Liver (tissue), 7 donors: ENCODE measurements at regions not wholly inside any gene's neighbourhood (a gene's known extent, or its start where the extent isn't known, plus 50 kb on each side); places are given as distances from the start of the nearest gene placed in this dataset.

Experiments used
- DNase-seq: peaks from one replicate; pipeline ENCODE4 v3.0.0-alpha.2; 2017; ENCODE audit warnings: low spot score
- H3K27ac ChIP-seq, 2 donors: one replicate each; pipeline ENCODE4 v1.7.0; 2013; ENCODE audit warnings: inconsistent platforms in 2 of 2, low read length in 2 of 2, control low read depth in 1 of 2, low read depth in 1 of 2, mild to moderate bottlenecking in 1 of 2
- H3K27me3 ChIP-seq, 4 donors: one replicate each; pipeline versions ENCODE4 v1.6.1 to v1.7.0; 2013; ENCODE audit warnings: low read length in 3 of 4, inconsistent platforms in 1 of 4, mild to moderate bottlenecking in 1 of 4, moderate library complexity in 1 of 4; ENCODE audit not compliant: control insufficient read depth in 4 of 4, insufficient read depth in 4 of 4
- H3K36me3 ChIP-seq, 4 donors: one replicate each; pipeline versions ENCODE4 v1.6.1 to v1.7.0; 2013; ENCODE audit warnings: low read length in 3 of 4, mild to moderate bottlenecking in 3 of 4, low read depth in 1 of 4, moderate library complexity in 1 of 4; ENCODE audit not compliant: control insufficient read depth in 4 of 4, insufficient read depth in 3 of 4
- H3K4me1 ChIP-seq, 4 donors: one replicate each; pipeline versions ENCODE4 v1.6.1 to v1.7.0; 2013; ENCODE audit warnings: low read length in 3 of 4, mild to moderate bottlenecking in 3 of 4, moderate library complexity in 1 of 4; ENCODE audit not compliant: control insufficient read depth in 4 of 4, insufficient read depth in 4 of 4
- H3K4me3 ChIP-seq, 3 donors: one replicate each; pipeline versions ENCODE4 v1.6.1 to v1.7.0; 2013; ENCODE audit warnings: low read length in 3 of 3, control low read depth in 1 of 3, low read depth in 1 of 3, mild to moderate bottlenecking in 1 of 3
- H3K9ac ChIP-seq, 2 donors: one replicate each; pipeline ENCODE4 v1.7.0; 2013; ENCODE audit warnings: low read length in 2 of 2, mild to moderate bottlenecking in 2 of 2, moderate library complexity in 2 of 2, control low read depth in 1 of 2, low read depth in 1 of 2
- H3K9me3 ChIP-seq, 4 donors: one replicate each; pipeline versions ENCODE4 v1.6.1 to v1.7.0; 2013; ENCODE audit warnings: low read length in 3 of 4; ENCODE audit not compliant: control insufficient read depth in 4 of 4
- EGR1 ChIP-seq, 2 donors: IDR thresholded peaks; 2 replicates each; pipeline ENCODE4 v1.6.1; 2016 to 2018; ENCODE audit warnings: antibody characterized with exemption in 2 of 2, low read depth in 2 of 2
- FOXA1 ChIP-seq: IDR thresholded peaks from 2 replicates; pipeline ENCODE4 v1.6.1; 2016; ENCODE audit warnings: antibody characterized with exemption
- FOXA2 ChIP-seq: IDR thresholded peaks from 2 replicates; pipeline ENCODE4 v1.6.1; 2016; ENCODE audit warnings: antibody characterized with exemption
- GABPA ChIP-seq, 2 donors: IDR thresholded peaks in 1 of 2; conservative IDR thresholded peaks in 1 of 2; 2 replicates each; pipeline ENCODE4 v1.6.1; 2016; ENCODE audit warnings: antibody characterized with exemption in 2 of 2, mild to moderate bottlenecking in 1 of 2, moderate library complexity in 1 of 2
- HNF4A ChIP-seq, 2 donors: conservative IDR thresholded peaks; 2 replicates each; pipeline ENCODE4 v1.6.1; 2016; ENCODE audit warnings: antibody characterized with exemption in 2 of 2, mild to moderate bottlenecking in 2 of 2
- JUND ChIP-seq, 2 donors: IDR thresholded peaks; 2 replicates each; pipeline ENCODE4 v1.6.1; 2016; ENCODE audit warnings: antibody characterized with exemption in 2 of 2
- RXRA ChIP-seq, 2 donors: IDR thresholded peaks; 2 replicates each; pipeline ENCODE4 v1.6.1; 2017 to 2018; ENCODE audit warnings: antibody characterized with exemption in 2 of 2, mild to moderate bottlenecking in 1 of 2
- SP1 ChIP-seq: IDR thresholded peaks from 2 replicates; pipeline ENCODE4 v1.6.1; 2018; ENCODE audit warnings: antibody characterized with exemption, mild to moderate bottlenecking
- TAF1 ChIP-seq: conservative IDR thresholded peaks from 2 replicates; pipeline ENCODE4 v1.6.1; 2016; ENCODE audit warnings: antibody characterized with exemption, mild to moderate bottlenecking
- YY1 ChIP-seq: IDR thresholded peaks from 2 replicates; pipeline ENCODE4 v1.6.1; 2016; ENCODE audit warnings: antibody characterized with exemption, mild to moderate bottlenecking
- WGBS: extraction: QIAGEN DNeasy Blood & Tissue Kit; methylation state at CpG from one replicate; pipeline ENCODE4 v1.1.7; 2013; 5-methylcytosine and 5-hydroxymethylcytosine counted together
- TF ChIP-seq, protein P1 (sequence below): IDR thresholded peaks from 2 replicates; pipeline ENCODE4 v1.6.1; 2016; ENCODE audit warnings: antibody characterized with exemption
- TF ChIP-seq, protein P2 (sequence below): IDR thresholded peaks from 2 replicates; pipeline ENCODE4 v1.6.1; 2016; ENCODE audit warnings: antibody characterized with exemption, mild to moderate bottlenecking
- donor health status: healthy.
- donor health status: healthy.
- donor health status: healthy.
- donor health status: healthy.

DNA sequence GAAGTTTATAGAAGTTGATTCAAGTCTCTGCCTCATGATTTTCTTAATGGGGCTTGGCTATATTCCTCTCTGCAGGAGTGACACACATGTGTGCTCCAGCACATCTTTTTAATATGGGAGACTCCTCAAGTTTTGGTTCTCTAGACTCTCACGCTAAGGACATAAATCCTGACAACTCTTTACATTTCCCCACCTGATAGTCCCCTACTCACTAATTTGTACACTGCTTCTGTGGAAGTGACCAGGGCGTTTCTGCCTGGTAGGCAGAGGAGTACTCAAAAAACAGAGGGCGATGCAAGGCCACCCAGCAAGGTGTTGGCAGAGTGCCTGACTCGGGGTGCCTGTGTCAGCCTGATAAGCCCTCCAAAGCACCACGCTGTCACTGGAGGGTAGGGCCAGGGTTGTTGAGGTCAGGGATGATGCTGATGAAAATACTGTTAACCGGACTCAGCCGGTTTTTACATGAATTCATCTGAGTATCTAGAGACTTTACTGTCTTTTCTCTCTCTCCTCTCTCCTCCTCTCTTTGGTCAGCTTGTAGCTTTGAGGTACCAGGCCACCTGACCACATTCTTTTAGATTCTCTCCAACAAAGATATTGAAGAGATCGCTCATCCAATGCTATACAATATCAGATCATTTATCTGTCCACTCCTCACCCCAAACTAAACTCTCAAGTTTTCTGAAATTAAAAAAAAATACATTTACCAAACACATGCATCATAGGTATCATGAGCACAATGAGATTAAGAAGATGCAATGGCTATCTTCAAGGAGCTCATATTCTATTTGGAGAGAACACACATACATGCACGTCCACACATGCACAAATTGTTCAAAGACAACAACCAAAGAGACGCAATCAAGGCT is 205.2 kb downstream of the PIK3R1 start:
- H3K4me3 ChIP-seq, result no peak overlapping the region
- no peaks in the 10 kb centered on the region for H3K9me3 ChIP-seq
- H3K4me1 ChIP-seq, result no peaks in the 10 kb centered on the region
- no peaks in the 10 kb centered on the region for H3K27me3 ChIP-seq
- no peak overlapping the region for H3K9ac ChIP-seq
- H3K36me3 ChIP-seq, result no peaks in the 10 kb centered on the region
- peak; percentile 95 for DNase-seq
- 84% methylated on average over 10 of the region's 10 CpGs for WGBS
- no peak overlapping the region for H3K27ac ChIP-seq
- TF ChIP-seq RXRA (IDR thresholded peaks at IDR 0.05) (no peak), EGR1 (IDR thresholded peaks at IDR 0.05; ENCODE audit: low read depth in 2 of 2) (no peak)
- TF ChIP-seq, protein P1, sequence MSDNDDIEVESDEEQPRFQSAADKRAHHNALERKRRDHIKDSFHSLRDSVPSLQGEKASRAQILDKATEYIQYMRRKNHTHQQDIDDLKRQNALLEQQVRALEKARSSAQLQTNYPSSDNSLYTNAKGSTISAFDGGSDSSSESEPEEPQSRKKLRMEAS, result no peak
- TF ChIP-seq, protein P2, sequence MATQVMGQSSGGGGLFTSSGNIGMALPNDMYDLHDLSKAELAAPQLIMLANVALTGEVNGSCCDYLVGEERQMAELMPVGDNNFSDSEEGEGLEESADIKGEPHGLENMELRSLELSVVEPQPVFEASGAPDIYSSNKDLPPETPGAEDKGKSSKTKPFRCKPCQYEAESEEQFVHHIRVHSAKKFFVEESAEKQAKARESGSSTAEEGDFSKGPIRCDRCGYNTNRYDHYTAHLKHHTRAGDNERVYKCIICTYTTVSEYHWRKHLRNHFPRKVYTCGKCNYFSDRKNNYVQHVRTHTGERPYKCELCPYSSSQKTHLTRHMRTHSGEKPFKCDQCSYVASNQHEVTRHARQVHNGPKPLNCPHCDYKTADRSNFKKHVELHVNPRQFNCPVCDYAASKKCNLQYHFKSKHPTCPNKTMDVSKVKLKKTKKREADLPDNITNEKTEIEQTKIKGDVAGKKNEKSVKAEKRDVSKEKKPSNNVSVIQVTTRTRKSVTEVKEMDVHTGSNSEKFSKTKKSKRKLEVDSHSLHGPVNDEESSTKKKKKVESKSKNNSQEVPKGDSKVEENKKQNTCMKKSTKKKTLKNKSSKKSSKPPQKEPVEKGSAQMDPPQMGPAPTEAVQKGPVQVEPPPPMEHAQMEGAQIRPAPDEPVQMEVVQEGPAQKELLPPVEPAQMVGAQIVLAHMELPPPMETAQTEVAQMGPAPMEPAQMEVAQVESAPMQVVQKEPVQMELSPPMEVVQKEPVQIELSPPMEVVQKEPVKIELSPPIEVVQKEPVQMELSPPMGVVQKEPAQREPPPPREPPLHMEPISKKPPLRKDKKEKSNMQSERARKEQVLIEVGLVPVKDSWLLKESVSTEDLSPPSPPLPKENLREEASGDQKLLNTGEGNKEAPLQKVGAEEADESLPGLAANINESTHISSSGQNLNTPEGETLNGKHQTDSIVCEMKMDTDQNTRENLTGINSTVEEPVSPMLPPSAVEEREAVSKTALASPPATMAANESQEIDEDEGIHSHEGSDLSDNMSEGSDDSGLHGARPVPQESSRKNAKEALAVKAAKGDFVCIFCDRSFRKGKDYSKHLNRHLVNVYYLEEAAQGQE, result no peak

DNA sequence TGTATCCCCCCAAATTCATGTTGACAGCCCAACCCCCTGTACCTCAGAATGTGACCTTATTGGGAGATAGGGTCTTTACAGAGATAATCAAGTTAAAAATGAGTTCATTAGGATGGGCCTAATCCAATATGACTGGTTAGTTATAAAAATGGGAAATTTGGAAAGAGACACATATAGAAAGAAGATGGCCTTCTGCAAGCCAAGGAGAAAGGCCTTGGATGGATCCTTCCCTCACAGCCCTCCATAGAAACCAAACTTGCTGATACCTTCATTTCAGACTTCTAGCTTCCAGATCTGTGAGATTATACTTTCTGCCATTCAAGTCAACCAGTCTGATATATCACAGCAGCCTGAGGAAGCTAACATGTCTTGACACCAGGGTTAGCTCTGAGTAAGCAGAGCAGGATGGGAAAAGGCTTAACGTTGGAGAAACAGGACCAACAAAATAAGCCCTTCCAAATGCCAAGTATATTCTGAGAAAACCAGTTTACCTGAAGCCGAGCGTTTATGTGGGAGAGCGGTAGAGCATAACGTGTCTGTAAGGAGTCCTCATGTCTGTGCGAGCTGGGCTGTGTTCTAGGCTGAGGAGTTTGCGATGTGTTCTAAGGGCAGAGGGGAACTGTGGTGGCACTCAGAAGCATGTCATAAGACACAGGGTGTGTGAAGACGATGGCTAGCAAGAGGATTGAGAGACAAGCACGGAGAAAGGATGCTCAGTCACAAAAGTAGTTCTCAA is 206.1 kb downstream of the PIK3R1 start:
- WGBS, result 97% methylated on average over 9 of the region's 9 CpGs
- TF ChIP-seq FOXA2 (no peak), JUND (IDR thresholded peaks at IDR 0.05) (no peak), FOXA1 (no peak), HNF4A (conservative IDR thresholded peaks at IDR 0.05) (no peak), TAF1 (no peak), SP1 (no peak), YY1 (no peak), GABPA (IDR thresholded peaks at IDR 0.05 in 1 of 2, conservative IDR thresholded peaks at IDR 0.05 in 1 of 2) (no peak)
- TF ChIP-seq, protein P2, result no peak
- Histone ChIP-seq H3K36me3 (no peaks in the 10 kb centered on the region), H3K27ac (no peak overlapping the region), H3K4me1 (no peaks in the 10 kb centered on the region), H3K4me3 (no peak overlapping the region), H3K9me3 (no peaks in the 10 kb centered on the region), H3K27me3 (no peaks in the 10 kb centered on the region), H3K9ac (no peak overlapping the region)
- DNase-seq, result no peak
